Trophoblast cell (in vitro differentiated cells and primary cell): ENCODE measurements at regions not wholly inside any gene's neighbourhood (a gene's known extent, or its start where the extent isn't known, plus 50 kb on each side); places are given as distances from the start of the nearest gene placed in this dataset.

Source experiments
- DNase-seq, 2 donors: peaks; one replicate each; pipeline ENCODE4 v3.0.0-alpha.2; 2016
- H2AFZ ChIP-seq: 2 replicates; pipeline ENCODE4 v1.6.1; 2013; ENCODE audit warnings: low read length, moderate library complexity, mild to moderate bottlenecking; ENCODE audit not compliant: insufficient read depth, poor library complexity
- H2AK5ac ChIP-seq: 2 replicates; pipeline ENCODE4 v1.6.1; 2013; ENCODE audit warnings: mild to moderate bottlenecking, low read length
- H2BK120ac ChIP-seq: 2 replicates; pipeline ENCODE4 v1.6.1; 2013; ENCODE audit warnings: low read length, mild to moderate bottlenecking, moderate library complexity; ENCODE audit not compliant: insufficient read depth, poor library complexity
- H2BK12ac ChIP-seq: 2 replicates; pipeline ENCODE4 v1.6.1; 2013; ENCODE audit warnings: mild to moderate bottlenecking, low read length, moderate library complexity
- H2BK5ac ChIP-seq: 2 replicates; pipeline ENCODE4 v1.6.1; 2013; ENCODE audit warnings: low read length, low read depth, moderate library complexity, mild to moderate bottlenecking; ENCODE audit not compliant: poor library complexity
- H3K14ac ChIP-seq: 2 replicates; pipeline ENCODE4 v1.6.1; 2013; ENCODE audit warnings: mild to moderate bottlenecking, low read length
- H3K18ac ChIP-seq: 2 replicates; pipeline ENCODE4 v1.6.1; 2013; ENCODE audit warnings: mild to moderate bottlenecking, low read length
- H3K23ac ChIP-seq: 2 replicates; pipeline ENCODE4 v1.6.1; 2013; ENCODE audit warnings: low read length
- H3K27ac ChIP-seq: 2 replicates; pipeline ENCODE4 v1.5.1; 2013; ENCODE audit warnings: low read depth, mild to moderate bottlenecking, inconsistent platforms, low read length, moderate library complexity
- H3K27me3 ChIP-seq: 2 replicates; pipeline ENCODE4 v1.6.1; 2013; ENCODE audit warnings: inconsistent platforms, mild to moderate bottlenecking, low read length, moderate library complexity; ENCODE audit not compliant: insufficient read depth
- H3K36me3 ChIP-seq, 2 experiments: 1 replicate in 1 of 2; 2 replicates in 1 of 2; pipeline ENCODE4 v1.6.1; 2013; ENCODE audit warnings: low read length in 2 of 2, mild to moderate bottlenecking in 2 of 2, moderate library complexity in 1 of 2; ENCODE audit not compliant: insufficient read depth in 2 of 2, control insufficient read depth in 1 of 2
- H3K4ac ChIP-seq: 2 replicates; pipeline ENCODE4 v1.6.1; 2013; ENCODE audit warnings: low read depth, mild to moderate bottlenecking, low read length, moderate library complexity
- H3K4me1 ChIP-seq, 2 experiments: 1 replicate in 1 of 2; 2 replicates in 1 of 2; pipeline ENCODE4 v1.6.1; 2013; ENCODE audit warnings: low read length in 2 of 2, mild to moderate bottlenecking in 2 of 2, moderate library complexity in 1 of 2; ENCODE audit not compliant: insufficient read depth in 2 of 2, control insufficient read depth in 1 of 2
- H3K4me2 ChIP-seq: 2 replicates; pipeline ENCODE4 v1.6.1; 2013; ENCODE audit warnings: inconsistent platforms, mild to moderate bottlenecking, low read length, moderate library complexity
- H3K4me3 ChIP-seq: 2 replicates; pipeline ENCODE4 v1.5.1; 2013; ENCODE audit warnings: mild to moderate bottlenecking, low read depth, low read length, inconsistent platforms
- H3K79me1 ChIP-seq: one replicate; pipeline ENCODE4 v1.6.1; 2013; ENCODE audit warnings: low read length
- H3K79me2 ChIP-seq: 2 replicates; pipeline ENCODE4 v1.6.1; 2013; ENCODE audit warnings: low read length, mild to moderate bottlenecking; ENCODE audit not compliant: control insufficient read depth, insufficient read depth, poor library complexity
- H3K9ac ChIP-seq: 2 replicates; pipeline ENCODE4 v1.6.1; 2013; ENCODE audit warnings: mild to moderate bottlenecking, low read length
- H3K9me3 ChIP-seq: 2 replicates; pipeline ENCODE4 v1.6.1; 2013; ENCODE audit warnings: low read depth, mild to moderate bottlenecking, control low read depth, inconsistent platforms, low read length; ENCODE audit not compliant: insufficient read depth
- H4K12ac ChIP-seq: 2 replicates; pipeline ENCODE4 v1.6.1; 2013; ENCODE audit warnings: low read depth, mild to moderate bottlenecking, low read length, moderate library complexity
- H4K8ac ChIP-seq: 2 replicates; pipeline ENCODE4 v1.6.1; 2013; ENCODE audit warnings: low read depth, mild to moderate bottlenecking, low read length, moderate library complexity
- H4K91ac ChIP-seq: one replicate; pipeline ENCODE4 v1.6.1; 2013; ENCODE audit warnings: low read depth, mild to moderate bottlenecking, low read length, moderate library complexity
- WGBS: extraction: QIAGEN DNeasy Blood & Tissue Kit; methylation state at CpG from one replicate; pipeline ENCODE4 v1.1.7; 2013; ENCODE audit warnings: missing lambda C conversion rate; ENCODE audit not compliant: insufficient read length, insufficient coverage; ENCODE audit errors: extremely low coverage; 5-methylcytosine and 5-hydroxymethylcytosine counted together

GRCh38 chr12:18811273-18811672 lies 73.4 kb downstream of the CAPZA3 start:
- whole genome bisulfite sequencing = no CpG with 5 or more reads among the region's 3 CpGs
- no peak overlapping the region for H3K18ac ChIP-seq
- no peak overlapping the region for H3K27ac ChIP-seq
- H4K12ac ChIP-seq = no peak overlapping the region
- H3K4ac ChIP-seq = no peak overlapping the region
- no peaks in the 10 kb centered on the region for H3K36me3 ChIP-seq
- H4K91ac ChIP-seq = no peak overlapping the region
- no peak overlapping the region for H4K8ac ChIP-seq
- H3K9ac ChIP-seq = no peak overlapping the region
- H3K79me2 ChIP-seq = no peaks in the 10 kb centered on the region
- H3K23ac ChIP-seq = no peak overlapping the region
- peaks cover 1% of the 10 kb centered on the region for H3K9me3 ChIP-seq
- no peak overlapping the region for H2AFZ ChIP-seq
- no peaks in the 10 kb centered on the region for H3K79me1 ChIP-seq
- H2BK120ac ChIP-seq = no peak overlapping the region
- no peak overlapping the region for H2BK5ac ChIP-seq
- H3K14ac ChIP-seq = no peak overlapping the region
- no peak overlapping the region for H3K4me3 ChIP-seq
- H3K4me1 ChIP-seq = no peaks in the 10 kb centered on the region
- DNase-seq = no peak
- no peaks in the 10 kb centered on the region for H3K27me3 ChIP-seq
- no peak overlapping the region for H3K4me2 ChIP-seq
- H2BK12ac ChIP-seq = no peak overlapping the region
- no peak overlapping the region for H2AK5ac ChIP-seq

GRCh38 chr12:18813753-18814152 lies 75.8 kb downstream of the CAPZA3 start:
- Histone ChIP-seq H2BK5ac (no peak overlapping the region), H4K12ac (no peak overlapping the region), H3K4ac (no peak overlapping the region), H3K23ac (no peak overlapping the region), H4K8ac (no peak overlapping the region), H3K4me3 (no peak overlapping the region), H3K27ac (no peak overlapping the region), H2AFZ (no peak overlapping the region), H3K4me1 (no peaks in the 10 kb centered on the region), H3K79me1 (no peaks in the 10 kb centered on the region), H3K36me3 (no peaks in the 10 kb centered on the region), H3K9ac (no peak overlapping the region), H3K14ac (no peak overlapping the region), H3K9me3 (peaks cover 1% of the 10 kb centered on the region), H3K4me2 (no peak overlapping the region), H2BK12ac (no peak overlapping the region), H2AK5ac (no peak overlapping the region), H3K18ac (no peak overlapping the region), H3K79me2 (no peaks in the 10 kb centered on the region), H2BK120ac (no peak overlapping the region), H4K91ac (no peak overlapping the region), H3K27me3 (no peaks in the 10 kb centered on the region)
- no CpG with 5 or more reads among the region's 2 CpGs for WGBS
- no peak for DNase-seq

GRCh38 chr12:18818579-18819268 lies 80.8 kb downstream of the CAPZA3 start:
- WGBS = no CpG with 5 or more reads among the region's 6 CpGs

GRCh38 chr12:18819484-18819883 lies 81.6 kb downstream of the CAPZA3 start:
- no peak overlapping the region for H4K12ac ChIP-seq
- no peak overlapping the region for H4K91ac ChIP-seq
- H3K27ac ChIP-seq = no peak overlapping the region
- no peak overlapping the region for H3K23ac ChIP-seq
- no peaks in the 10 kb centered on the region for H3K4me1 ChIP-seq
- H3K9me3 ChIP-seq = no peaks in the 10 kb centered on the region
- no peak overlapping the region for H2BK12ac ChIP-seq
- no peak overlapping the region for H2AK5ac ChIP-seq
- H3K9ac ChIP-seq = no peak overlapping the region
- H3K4me2 ChIP-seq = no peak overlapping the region
- no CpG with 5 or more reads among the region's 7 CpGs for WGBS
- H3K4ac ChIP-seq = no peak overlapping the region
- H2BK5ac ChIP-seq = no peak overlapping the region
- H3K79me2 ChIP-seq = no peaks in the 10 kb centered on the region
- H3K18ac ChIP-seq = no peak overlapping the region
- no peak overlapping the region for H2BK120ac ChIP-seq
- no peak overlapping the region for H3K14ac ChIP-seq
- H3K4me3 ChIP-seq = no peak overlapping the region
- no peak overlapping the region for H2AFZ ChIP-seq
- DNase-seq = no peak
- no peaks in the 10 kb centered on the region for H3K79me1 ChIP-seq
- H4K8ac ChIP-seq = no peak overlapping the region
- H3K27me3 ChIP-seq = no peaks in the 10 kb centered on the region
- H3K36me3 ChIP-seq = no peaks in the 10 kb centered on the region

More at GRCh38 chr12:18818579-18819268, 80.8 kb downstream of the CAPZA3 start:
- H2AFZ ChIP-seq = no peak overlapping the region
- no peak overlapping the region for H2BK120ac ChIP-seq
- no peak overlapping the region for H2BK12ac ChIP-seq
- no peak overlapping the region for H2BK5ac ChIP-seq
- H3K18ac ChIP-seq = no peak overlapping the region
- no peak overlapping the region for H3K4me2 ChIP-seq
- H4K12ac ChIP-seq = no peak overlapping the region
- H3K36me3 ChIP-seq = no peaks in the 10 kb centered on the region
- no peak overlapping the region for H3K4ac ChIP-seq
- H3K79me2 ChIP-seq = no peaks in the 10 kb centered on the region
- H4K91ac ChIP-seq = no peak overlapping the region
- no peak for DNase-seq
- H3K27me3 ChIP-seq = no peaks in the 10 kb centered on the region
- H3K4me1 ChIP-seq = no peaks in the 10 kb centered on the region
- H3K9me3 ChIP-seq = no peaks in the 10 kb centered on the region
- H3K4me3 ChIP-seq = no peak overlapping the region
- H3K14ac ChIP-seq = no peak overlapping the region
- H4K8ac ChIP-seq = no peak overlapping the region
- no peak overlapping the region for H3K27ac ChIP-seq
- no peaks in the 10 kb centered on the region for H3K79me1 ChIP-seq
- no peak overlapping the region for H3K23ac ChIP-seq
- no peak overlapping the region for H3K9ac ChIP-seq
- H2AK5ac ChIP-seq = no peak overlapping the region
